Kidney (tissue), 13 donors: ENCODE measurements at regions not wholly inside any gene's neighbourhood (a gene's known extent, or its start where the extent isn't known, plus 50 kb on each side); places are given as distances from the start of the nearest gene placed in this dataset.

Experiments
- DNase-seq, 5 donors: peaks; one replicate each; pipeline ENCODE4 v3.0.0-alpha.2; 2013 to 2020
- FAIRE-seq: peaks from 2 replicates; lab custom pipeline; 2012; peaks lifted over from hg19 to GRCh38; lab: Jason Lieb, UNC
- H3K27ac ChIP-seq, 2 donors: one replicate each; pipeline ENCODE4 v1.7.0; 2013; ENCODE audit warnings: low read depth in 2 of 2, low read length in 2 of 2, inconsistent platforms in 1 of 2
- H3K27me3 ChIP-seq: one replicate; pipeline ENCODE4 v1.7.1; 2013; ENCODE audit warnings: low read length, inconsistent platforms; ENCODE audit not compliant: control insufficient read depth, insufficient read depth
- H3K36me3 ChIP-seq, 3 donors: one replicate each; pipeline versions ENCODE4 v1.7.0 to v1.7.1; 2013; ENCODE audit warnings: low read length in 3 of 3, control low read depth in 1 of 3, inconsistent platforms in 1 of 3; ENCODE audit not compliant: insufficient read depth in 3 of 3, control insufficient read depth in 2 of 3
- H3K4me1 ChIP-seq, 3 donors: one replicate each; pipeline versions ENCODE4 v1.7.0 to v1.7.1; 2013; ENCODE audit warnings: low read length in 3 of 3, inconsistent platforms in 1 of 3, low read depth in 1 of 3; ENCODE audit not compliant: control insufficient read depth in 2 of 3, insufficient read depth in 2 of 3
- H3K4me3 ChIP-seq, 3 donors: one replicate each; pipeline versions ENCODE4 v1.7.0 to v1.8.1; 2013; ENCODE audit warnings: low read length in 3 of 3, control low read depth in 1 of 3, inconsistent platforms in 1 of 3
- H3K9ac ChIP-seq, 3 donors: one replicate each; pipeline versions ENCODE4 v1.7.0 to v1.7.1; 2013; ENCODE audit warnings: low read length in 3 of 3, control low read depth in 1 of 3, inconsistent platforms in 1 of 3
- H3K9me3 ChIP-seq, 3 donors: one replicate each; pipeline versions ENCODE4 v1.7.0 to v1.7.1; 2013; ENCODE audit warnings: low read length in 3 of 3, control low read depth in 1 of 3, inconsistent platforms in 1 of 3; ENCODE audit not compliant: control insufficient read depth in 2 of 3, insufficient read depth in 1 of 3
- intact Hi-C: fragments of 100-400 bp; cut with DNase I; formaldehyde crosslinking; loops from one replicate; pipeline ENCODE4 v1.11.1; 2022
- TF ChIP-seq, protein P1 (sequence below): IDR thresholded peaks from 3 replicates; pipeline ENCODE4 v1.5.1; 2012; ENCODE audit warnings: mild to moderate bottlenecking, moderate library complexity, borderline replicate concordance; ENCODE audit not compliant: insufficient read depth; ENCODE audit errors: extremely low read depth
- donor health status: control.
- donor health status: control.
- donor health status: control.
- donor health status: control.
- donor health status: control.
- donor health status: DM: yes; HTN: yes; CAD: no.
- donor health status: Normal renal cell carcinoma (clear cell type).

DNA sequence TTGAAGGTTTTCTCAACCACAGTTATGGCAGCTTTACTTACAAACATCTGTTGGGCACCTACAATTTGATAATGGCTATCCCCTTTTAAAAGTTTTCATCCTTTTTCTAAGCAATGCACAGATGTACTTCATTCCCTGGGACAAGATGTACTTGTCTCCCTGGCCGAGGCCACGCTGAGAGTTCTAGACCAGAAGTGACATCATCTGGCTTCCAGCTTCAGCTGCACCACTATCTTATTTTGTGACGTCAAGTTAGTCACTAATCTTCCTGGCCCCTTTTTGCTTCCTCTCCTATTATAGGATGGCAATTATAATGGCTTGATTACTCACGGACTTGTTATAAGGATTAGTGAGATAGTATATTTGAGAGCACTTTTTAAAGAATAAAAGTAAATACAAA lies 386.4 kb downstream of the BCL11A start:
- Histone ChIP-seq H3K4me1 (no peaks in the 10 kb centered on the region), H3K27me3 (no peaks in the 10 kb centered on the region), H3K36me3 (no peaks in the 10 kb centered on the region), H3K4me3 (no peak overlapping the region), H3K27ac (no peak overlapping the region), H3K9ac (no peak overlapping the region), H3K9me3 (no peaks in the 10 kb centered on the region)
- intact Hi-C loops, result no loop called here
- TF ChIP-seq, protein P1, sequence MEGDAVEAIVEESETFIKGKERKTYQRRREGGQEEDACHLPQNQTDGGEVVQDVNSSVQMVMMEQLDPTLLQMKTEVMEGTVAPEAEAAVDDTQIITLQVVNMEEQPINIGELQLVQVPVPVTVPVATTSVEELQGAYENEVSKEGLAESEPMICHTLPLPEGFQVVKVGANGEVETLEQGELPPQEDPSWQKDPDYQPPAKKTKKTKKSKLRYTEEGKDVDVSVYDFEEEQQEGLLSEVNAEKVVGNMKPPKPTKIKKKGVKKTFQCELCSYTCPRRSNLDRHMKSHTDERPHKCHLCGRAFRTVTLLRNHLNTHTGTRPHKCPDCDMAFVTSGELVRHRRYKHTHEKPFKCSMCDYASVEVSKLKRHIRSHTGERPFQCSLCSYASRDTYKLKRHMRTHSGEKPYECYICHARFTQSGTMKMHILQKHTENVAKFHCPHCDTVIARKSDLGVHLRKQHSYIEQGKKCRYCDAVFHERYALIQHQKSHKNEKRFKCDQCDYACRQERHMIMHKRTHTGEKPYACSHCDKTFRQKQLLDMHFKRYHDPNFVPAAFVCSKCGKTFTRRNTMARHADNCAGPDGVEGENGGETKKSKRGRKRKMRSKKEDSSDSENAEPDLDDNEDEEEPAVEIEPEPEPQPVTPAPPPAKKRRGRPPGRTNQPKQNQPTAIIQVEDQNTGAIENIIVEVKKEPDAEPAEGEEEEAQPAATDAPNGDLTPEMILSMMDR, result no peak
- no peak for DNase-seq
- FAIRE-seq, result no peak

DNA sequence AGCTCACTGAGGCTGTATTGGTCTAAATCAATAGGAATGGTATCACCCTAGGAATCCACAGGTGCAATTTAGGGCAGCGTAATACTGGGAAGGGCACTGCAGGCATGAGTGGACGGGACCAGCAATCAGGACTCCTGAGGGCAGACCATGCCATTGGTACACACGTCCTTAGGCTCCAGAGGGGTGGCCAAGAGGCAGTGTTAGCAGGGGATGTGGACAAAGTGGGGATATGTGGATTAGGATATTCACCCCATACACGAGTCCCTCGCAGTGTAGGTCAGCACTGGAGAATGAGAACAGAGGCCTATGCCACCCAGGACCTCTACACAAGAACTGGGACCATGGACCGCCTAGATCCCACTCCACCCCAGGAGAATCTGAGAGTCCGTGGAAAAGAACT lies 389.8 kb downstream of the BCL11A start:
- TF ChIP-seq, protein P1, result no peak
- H3K27me3 ChIP-seq, result no peaks in the 10 kb centered on the region
- H3K36me3 ChIP-seq, result no peaks in the 10 kb centered on the region
- H3K4me3 ChIP-seq, result no peak overlapping the region
- H3K4me1 ChIP-seq, result no peaks in the 10 kb centered on the region
- H3K9me3 ChIP-seq, result no peaks in the 10 kb centered on the region
- H3K9ac ChIP-seq, result no peak overlapping the region
- FAIRE-seq, result no peak
- intact Hi-C loops, result no loop called here
- DNase-seq, result no peak
- H3K27ac ChIP-seq, result no peak overlapping the region

DNA sequence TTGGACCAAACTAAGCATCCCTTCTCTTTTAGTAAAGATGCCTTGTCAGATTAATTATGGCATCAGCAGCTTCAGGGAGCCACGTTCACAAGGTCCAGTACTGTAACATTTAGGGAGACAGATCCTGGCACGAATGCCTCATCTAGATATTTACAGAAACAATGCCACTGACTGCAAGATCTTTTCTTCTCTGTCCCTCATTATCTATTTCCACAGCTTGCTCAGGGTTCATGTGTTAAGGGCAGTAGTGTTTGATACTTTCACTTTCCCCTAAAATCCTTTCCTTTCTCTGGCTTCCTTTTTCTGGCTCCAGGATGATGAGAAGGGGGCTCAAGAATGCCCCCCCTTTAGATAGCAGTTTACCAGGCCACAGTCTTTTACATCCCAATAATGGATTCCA lies 393.9 kb downstream of the BCL11A start:
- intact Hi-C loops, result no loop called here
- Histone ChIP-seq H3K9ac (no peak overlapping the region), H3K4me3 (no peak overlapping the region), H3K36me3 (no peaks in the 10 kb centered on the region), H3K9me3 (no peaks in the 10 kb centered on the region), H3K27me3 (no peaks in the 10 kb centered on the region), H3K4me1 (no peaks in the 10 kb centered on the region), H3K27ac (no peak overlapping the region)
- TF ChIP-seq, protein P1, result no peak
- FAIRE-seq (no peak), DNase-seq (no peak)

DNA sequence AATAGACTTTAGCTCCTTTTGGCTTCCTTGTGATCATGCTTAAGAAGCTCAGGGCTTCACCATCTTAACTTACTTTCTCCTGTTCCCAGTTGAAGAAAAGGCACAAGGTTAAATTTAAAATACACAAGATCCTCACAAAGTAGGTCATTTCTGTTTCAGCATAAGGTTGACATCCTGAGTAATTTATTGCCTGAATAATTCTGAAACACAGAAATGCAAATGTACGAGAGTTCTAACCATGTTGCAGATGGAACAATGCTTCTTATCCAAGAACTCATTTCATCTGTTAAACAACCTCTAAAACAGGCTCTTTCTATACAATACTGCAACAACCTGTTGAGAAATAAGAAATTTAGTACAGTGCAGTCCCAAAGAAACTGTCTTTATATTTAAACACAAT lies 395.2 kb downstream of the BCL11A start:
- Histone ChIP-seq H3K27ac (no peak overlapping the region), H3K27me3 (no peaks in the 10 kb centered on the region), H3K9ac (no peak overlapping the region), H3K36me3 (no peaks in the 10 kb centered on the region), H3K9me3 (no peaks in the 10 kb centered on the region), H3K4me3 (no peak overlapping the region), H3K4me1 (no peaks in the 10 kb centered on the region)
- FAIRE-seq (no peak), DNase-seq (no peak)
- intact Hi-C loops, result no loop called here
- TF ChIP-seq, protein P1, result no peak
